ENCODE measurements at regions not wholly inside any gene's neighbourhood (a gene's known extent, or its start where the extent isn't known, plus 50 kb on each side); places are given as distances from the start of the nearest gene placed in this dataset.
"Not testable (repeated sequence)": the region's sequence is repeated elsewhere in the genome, so short reads cannot be mapped to it uniquely, and the experiment has no call there.

- FAIRE-seq = not testable (repeated sequence)
Observed at GRCh38 chr6:115054242-115054641, 711.4 kb upstream of the HS3ST5 start.

- FAIRE-seq = no peak
Observed at GRCh38 chr6:115053169-115053860, 710.5 kb upstream of the HS3ST5 start.

GRCh38 chr6:115016593-115016992 is 673.8 kb upstream of the HS3ST5 start:
- no peak for FAIRE-seq

- FAIRE-seq = no peak
Observed at GRCh38 chr6:115004982-115005381, 662.2 kb upstream of the HS3ST5 start.

- no peak for FAIRE-seq
Observed at GRCh38 chr6:115004204-115004603, 661.4 kb upstream of the HS3ST5 start.

GRCh38 chr6:115001731-115002350 is 659.0 kb upstream of the HS3ST5 start:
- FAIRE-seq = no peak

- FAIRE-seq = no peak
Observed at GRCh38 chr6:115000736-115001135, 657.9 kb upstream of the HS3ST5 start.

GRCh38 chr6:114998492-114998891 is 655.7 kb upstream of the HS3ST5 start:
- FAIRE-seq = no peak

- FAIRE-seq = no peak
Observed at GRCh38 chr6:114997813-114998292, 655.0 kb upstream of the HS3ST5 start.

- no peak for FAIRE-seq
Observed at GRCh38 chr6:114995526-114995925, 652.7 kb upstream of the HS3ST5 start.

- FAIRE-seq = no peak
Observed at GRCh38 chr6:114989279-114989964, 646.6 kb upstream of the HS3ST5 start.

- FAIRE-seq = no peak
Observed at GRCh38 chr6:114987281-114987680, 644.5 kb upstream of the HS3ST5 start.

- FAIRE-seq = no peak
Observed at GRCh38 chr6:114955363-114955762, 612.5 kb upstream of the HS3ST5 start.

GRCh38 chr6:114952229-114952628 is 609.4 kb upstream of the HS3ST5 start:
- FAIRE-seq = no peak

- no peak for FAIRE-seq
Observed at GRCh38 chr6:114945392-114945791, 602.6 kb upstream of the HS3ST5 start.

GRCh38 chr6:114941078-114941477 is 598.3 kb upstream of the HS3ST5 start:
- FAIRE-seq = no peak

- FAIRE-seq = no peak
Observed at GRCh38 chr6:114940181-114940580, 597.4 kb upstream of the HS3ST5 start.

GRCh38 chr6:114939630-114940029 is 596.8 kb upstream of the HS3ST5 start:
- no peak for FAIRE-seq

- no peak for FAIRE-seq
Observed at GRCh38 chr6:114936080-114936479, 593.3 kb upstream of the HS3ST5 start.

- no peak for FAIRE-seq
Observed at GRCh38 chr6:114934079-114934478, 591.3 kb upstream of the HS3ST5 start.

- not testable (repeated sequence) for FAIRE-seq
Observed at GRCh38 chr6:114928731-114929130, 585.9 kb upstream of the HS3ST5 start.

GRCh38 chr6:114906096-114906495 is 563.3 kb upstream of the HS3ST5 start:
- no peak for FAIRE-seq

GRCh38 chr6:114897536-114897935 is 554.7 kb upstream of the HS3ST5 start:
- no peak for FAIRE-seq

GRCh38 chr6:114892211-114892610 is 549.4 kb upstream of the HS3ST5 start:
- no peak for FAIRE-seq
